MCF 10A (cell line): ENCODE measurements at regions not wholly inside any gene's neighbourhood (a gene's known extent, or its start where the extent isn't known, plus 50 kb on each side); places are given as distances from the start of the nearest gene placed in this dataset.

ENCODE experiments used
- BruUV-seq: library from RNA; stranded (reverse); fragments of 400-500 nt; replicated peaks from 2 replicates; lab custom pipeline; 2021; lab: Mats Ljungman, UMichigan
- CTCF ChIA-PET: fragments of 300-600 bp; sonication (Branson Sonifier 250); formaldehyde crosslinking; extraction: SDS; loops from one replicate; lab custom pipeline; 2021; ENCODE audit warnings: antibody characterized with exemption, inconsistent platforms; lab: Yijun Ruan, JAX
- POLR2A ChIA-PET: fragments of 300-600, 350-650 bp; sonication (Branson Sonifier 250); formaldehyde crosslinking; extraction: SDS; loops from one replicate; lab custom pipeline; 2020; ENCODE audit warnings: antibody characterized with exemption, inconsistent platforms; lab: Yijun Ruan, JAX
- DNase-seq: peaks from one replicate; pipeline ENCODE4 v3.0.0-alpha.2; 2018; ENCODE audit not compliant: unreplicated experiment
- H3K27ac Mint-ChIP-seq: one replicate; pipeline ENCODE4 v1.8.0; 2022; ENCODE audit warnings: mild to moderate bottlenecking, low read depth, mixed read lengths; ENCODE audit not compliant: unreplicated experiment
- H3K27me3 Mint-ChIP-seq: one replicate; pipeline ENCODE4 v1.8.0; 2022; ENCODE audit warnings: mixed read lengths; ENCODE audit not compliant: insufficient read depth, unreplicated experiment
- H3K36me3 Mint-ChIP-seq: one replicate; pipeline ENCODE4 v1.8.0; 2022; ENCODE audit warnings: mild to moderate bottlenecking, moderate library complexity, mixed read lengths; ENCODE audit not compliant: insufficient read depth, unreplicated experiment
- H3K4me1 Mint-ChIP-seq: one replicate; pipeline ENCODE4 v1.8.0; 2022; ENCODE audit warnings: mixed read lengths; ENCODE audit not compliant: insufficient read depth, unreplicated experiment
- H3K4me3 Mint-ChIP-seq: one replicate; pipeline ENCODE4 v1.8.0; 2022; ENCODE audit warnings: mild to moderate bottlenecking, moderate library complexity, mixed read lengths; ENCODE audit not compliant: unreplicated experiment
- H3K9me3 Mint-ChIP-seq: one replicate; pipeline ENCODE4 v1.8.0; 2022; ENCODE audit warnings: mixed read lengths; ENCODE audit not compliant: unreplicated experiment
- CTCF ChIP-seq: fragments of 200-600 bp; IDR thresholded peaks from one replicate; pipeline ENCODE4 v1.8.0; 2022; ENCODE audit warnings: antibody characterized with exemption, mild to moderate bottlenecking; ENCODE audit not compliant: unreplicated experiment
- intact Hi-C: fragments of 100-400 bp; cut with micrococcal nuclease; formaldehyde crosslinking; loops from 2 replicates; pipeline ENCODE4 v1.14.1; 2022

GRCh38 chr3:182735672-182736071 lies 57.6 kb upstream of the ATP11B start:
- POLR2A ChIA-PET: no interaction called here
- intact Hi-C loops: no loop called here
- H3K27me3 Mint-ChIP-seq: peaks cover 7% of the 10 kb centered on the region
- no peaks in the 10 kb centered on the region for H3K36me3 Mint-ChIP-seq
- H3K4me1 Mint-ChIP-seq: peaks cover 4% of the 10 kb centered on the region
- no peak for TF ChIP-seq CTCF
- BruUV-seq: no TSS peak
- no peak overlapping the region for H3K27ac Mint-ChIP-seq
- H3K9me3 Mint-ChIP-seq: no peaks in the 10 kb centered on the region
- no peak overlapping the region for H3K4me3 Mint-ChIP-seq
- CTCF ChIA-PET: no interaction called here
- no peak for DNase-seq

- H3K9me3 Mint-ChIP-seq: no peaks in the 10 kb centered on the region
- H3K4me1 Mint-ChIP-seq: peaks cover 8% of the 10 kb centered on the region
- no peaks in the 10 kb centered on the region for H3K36me3 Mint-ChIP-seq
- H3K27me3 Mint-ChIP-seq: peaks cover 9% of the 10 kb centered on the region
- no peak overlapping the region for H3K4me3 Mint-ChIP-seq
- POLR2A ChIA-PET: interaction anchor here (3.7 kb wide), 1 partner anchor 16 kb away, joined by 10 read pairs; no protein-coding TSS in a partner anchor
- TF ChIP-seq CTCF: no peak
- CTCF ChIA-PET: interaction anchor here (0.7 kb wide), 3 partner anchors 11 to 117 kb away, joined by 3 read pairs; no protein-coding TSS in a partner anchor
- intact Hi-C loops: no loop called here
- no peak overlapping the region for H3K27ac Mint-ChIP-seq
- BruUV-seq: no TSS peak
- no peak for DNase-seq
Observed at GRCh38 chr3:182737825-182738224, 55.5 kb upstream of the ATP11B start.

- no peak overlapping the region for H3K4me3 Mint-ChIP-seq
- H3K27ac Mint-ChIP-seq: no peak overlapping the region
- peaks cover 8% of the 10 kb centered on the region for H3K4me1 Mint-ChIP-seq
- ChIA-PET CTCF (interaction anchor here (0.7 kb wide), 2 partner anchors 18 to 116 kb away, joined by 3 read pairs; no protein-coding TSS in a partner anchor), POLR2A (interaction anchor here (0.7 to 3.7 kb wide), 3 partner anchors 10 to 28 kb away, joined by 3 to 10 read pairs (median 3); no protein-coding TSS in a partner anchor)
- no peaks in the 10 kb centered on the region for H3K36me3 Mint-ChIP-seq
- intact Hi-C loops: no loop called here
- no peak for TF ChIP-seq CTCF
- peaks cover 9% of the 10 kb centered on the region for H3K27me3 Mint-ChIP-seq
- no peak for DNase-seq
- H3K9me3 Mint-ChIP-seq: no peaks in the 10 kb centered on the region
- no TSS peak for BruUV-seq
Observed at GRCh38 chr3:182738583-182739411, 54.5 kb upstream of the ATP11B start.

- Mint-ChIP-seq H3K36me3 (no peaks in the 10 kb centered on the region), H3K27ac (no peak overlapping the region), H3K9me3 (no peaks in the 10 kb centered on the region), H3K27me3 (peaks cover 9% of the 10 kb centered on the region), H3K4me3 (no peak overlapping the region), H3K4me1 (peaks cover 8% of the 10 kb centered on the region)
- no TSS peak for BruUV-seq
- intact Hi-C loops: no loop called here
- no peak for DNase-seq
- CTCF ChIA-PET: no interaction called here
- POLR2A ChIA-PET: interaction anchor here (0.7 to 3.7 kb wide), 3 partner anchors 11 to 27 kb away, joined by 3 to 10 read pairs (median 3); no protein-coding TSS in a partner anchor
- no peak for TF ChIP-seq CTCF
Observed at GRCh38 chr3:182739619-182740018, 53.7 kb upstream of the ATP11B start.
